Pancreas (tissue), 10 donors: ENCODE measurements at regions not wholly inside any gene's neighbourhood (a gene's known extent, or its start where the extent isn't known, plus 50 kb on each side); places are given as distances from the start of the nearest gene placed in this dataset.

Experiments
- ATAC-seq, 4 donors: fragments of 200-7000 bp; cut with Tn5 transposase; one replicate each; pipeline versions ENCODE4 v1.8.0 to v1.9.1; 2020; ENCODE audit warnings: mild to moderate bottlenecking in 4 of 4, moderate library complexity in 4 of 4
- DNase-seq, 6 donors: peaks; one replicate each; pipeline ENCODE4 v3.0.0-alpha.2; 2020
- FAIRE-seq: peaks from 2 replicates; lab custom pipeline; 2012; peaks lifted over from hg19 to GRCh38; lab: Jason Lieb, UNC
- H3K27ac ChIP-seq, 4 donors: fragments of 200-600 bp; sonication (generic); 1 replicate in 3 of 4; 2 replicates in 1 of 4; pipeline versions ENCODE4 v1.5.0 to v1.8.0; 2020
- H3K27me3 ChIP-seq, 4 donors: fragments of 200-600 bp; one replicate each; pipeline ENCODE4 v1.8.0; 2021
- H3K36me3 ChIP-seq, 3 donors: fragments of 200-600 bp; sonication (generic) in 1 of 3; one replicate each; pipeline versions ENCODE4 v1.5.0 to v1.8.0; 2020 to 2021
- H3K4me1 ChIP-seq, 3 donors: fragments of 200-600 bp; one replicate each; pipeline ENCODE4 v1.8.0; 2021
- H3K4me3 ChIP-seq, 4 donors: fragments of 200-600 bp; sonication (generic) in 2 of 4; one replicate each; pipeline versions ENCODE4 v1.5.0 to v1.8.0; 2020 to 2021
- H3K9me3 ChIP-seq, 4 donors: fragments of 200-600 bp; one replicate each; pipeline ENCODE4 v1.8.0; 2021
- WGBS, 2 donors: extraction: QIAGEN DNeasy Blood & Tissue Kit; methylation state at CpG; one replicate each; pipeline ENCODE4 v1.1.7; 2013; 5-methylcytosine and 5-hydroxymethylcytosine counted together
- intact Hi-C, 3 donors: fragments of 100-400 bp; cut with DNase I; formaldehyde crosslinking; loops; one replicate each; pipeline versions ENCODE4 v1.11.1 to v1.14.2; 2022
- TF ChIP-seq, protein P1 (sequence below), 4 donors: fragments of 200-600 bp; sonication (generic) in 3 of 4; IDR thresholded peaks; one replicate each; pipeline versions ENCODE4 v1.5.0 to v1.8.0; 2021; ENCODE audit warnings: antibody characterized with exemption in 4 of 4
- donor health status: healthy with polysubstance abuse.
- donor health status: DM: no; HTN: no; CAD: no; lungs with moderate emphysema.
- donor health status: DM: no; HTN: no; CAD: no.
- donor health status: control.
- donor health status: control.
- donor health status: Bipolar disorder and iron deficiency.
- donor health status: DM: yes; HTN: yes; CAD: no.
- donor health status: DM: no; HTN: no; CAD: no.
- donor health status: DM: no; HTN: no; CAD: no.
- donor health status: DM: yes; HTN: yes; CAD: no.

DNA sequence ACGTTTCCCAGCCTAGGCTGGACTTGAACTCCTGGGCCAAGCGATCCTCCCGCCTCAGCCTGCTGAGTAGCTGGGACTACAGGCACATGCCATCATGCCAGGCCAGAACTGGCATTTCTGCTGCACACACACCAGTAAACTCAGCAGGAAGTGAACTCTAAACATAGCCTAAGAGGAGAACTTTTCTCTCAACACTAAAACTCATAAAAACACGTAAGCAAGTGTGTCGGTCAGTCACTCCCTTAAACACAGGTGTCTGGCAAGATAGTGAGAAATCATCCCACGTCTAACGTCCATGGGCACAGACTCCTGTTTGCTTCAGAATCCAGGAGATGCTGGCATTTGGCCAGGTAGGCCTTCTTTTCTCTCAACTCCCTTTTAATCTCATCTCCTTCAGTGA, 104.8 kb downstream of the RPL27A start:
- Histone ChIP-seq H3K36me3 (no peaks in the 10 kb centered on the region), H3K27me3 (no peaks in the 10 kb centered on the region), H3K9me3 (no peaks in the 10 kb centered on the region), H3K27ac (no peak overlapping the region), H3K4me3 (no peak overlapping the region), H3K4me1 (peaks cover 3 to 31% (median 18%) of the 10 kb centered on the region in 3 donors)
- TF ChIP-seq, protein P1, sequence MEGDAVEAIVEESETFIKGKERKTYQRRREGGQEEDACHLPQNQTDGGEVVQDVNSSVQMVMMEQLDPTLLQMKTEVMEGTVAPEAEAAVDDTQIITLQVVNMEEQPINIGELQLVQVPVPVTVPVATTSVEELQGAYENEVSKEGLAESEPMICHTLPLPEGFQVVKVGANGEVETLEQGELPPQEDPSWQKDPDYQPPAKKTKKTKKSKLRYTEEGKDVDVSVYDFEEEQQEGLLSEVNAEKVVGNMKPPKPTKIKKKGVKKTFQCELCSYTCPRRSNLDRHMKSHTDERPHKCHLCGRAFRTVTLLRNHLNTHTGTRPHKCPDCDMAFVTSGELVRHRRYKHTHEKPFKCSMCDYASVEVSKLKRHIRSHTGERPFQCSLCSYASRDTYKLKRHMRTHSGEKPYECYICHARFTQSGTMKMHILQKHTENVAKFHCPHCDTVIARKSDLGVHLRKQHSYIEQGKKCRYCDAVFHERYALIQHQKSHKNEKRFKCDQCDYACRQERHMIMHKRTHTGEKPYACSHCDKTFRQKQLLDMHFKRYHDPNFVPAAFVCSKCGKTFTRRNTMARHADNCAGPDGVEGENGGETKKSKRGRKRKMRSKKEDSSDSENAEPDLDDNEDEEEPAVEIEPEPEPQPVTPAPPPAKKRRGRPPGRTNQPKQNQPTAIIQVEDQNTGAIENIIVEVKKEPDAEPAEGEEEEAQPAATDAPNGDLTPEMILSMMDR (IDR thresholded peaks at IDR 0.05), result no peak
- DNase-seq, result no peak
- 44 to 49% methylated on average over 7 of the region's 7 CpGs for WGBS, 2 donors
- no peak for FAIRE-seq
- ATAC-seq, result peak; percentile 27 to 40 (median 32)
- intact Hi-C loops, result no loop called here

DNA sequence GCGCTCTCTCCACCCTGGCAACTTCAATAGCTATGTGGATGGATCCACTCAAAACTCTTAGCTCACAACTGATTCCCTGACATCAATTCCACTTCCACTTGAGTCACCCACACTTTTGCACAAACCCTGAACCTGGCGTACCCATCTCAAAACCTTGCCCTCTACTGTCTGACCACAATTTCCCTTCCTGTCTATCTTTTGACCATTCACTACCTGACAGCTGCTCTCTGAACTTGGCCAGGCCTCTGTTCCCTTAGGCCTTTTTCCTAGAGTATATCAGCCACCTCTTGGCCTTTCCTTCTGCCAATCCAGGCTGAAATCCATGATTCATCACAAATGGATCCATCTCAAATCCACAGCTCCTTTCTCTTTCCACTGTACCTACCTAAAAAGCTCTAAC, 106.0 kb downstream of the RPL27A start:
- intact Hi-C loops, result no loop called here
- Histone ChIP-seq H3K36me3 (no peaks in the 10 kb centered on the region), H3K27ac (no peak overlapping the region), H3K27me3 (no peaks in the 10 kb centered on the region), H3K4me3 (no peak overlapping the region), H3K4me1 (peaks cover 14 to 44% (median 31%) of the 10 kb centered on the region in 3 donors), H3K9me3 (no peaks in the 10 kb centered on the region)
- ATAC-seq, result no peak
- no peak for DNase-seq
- TF ChIP-seq, protein P1 (IDR thresholded peaks at IDR 0.05), result no peak
- WGBS, 2 donors, result 93 to 98% methylated on average over 2 of the region's 2 CpGs
- no peak for FAIRE-seq

DNA sequence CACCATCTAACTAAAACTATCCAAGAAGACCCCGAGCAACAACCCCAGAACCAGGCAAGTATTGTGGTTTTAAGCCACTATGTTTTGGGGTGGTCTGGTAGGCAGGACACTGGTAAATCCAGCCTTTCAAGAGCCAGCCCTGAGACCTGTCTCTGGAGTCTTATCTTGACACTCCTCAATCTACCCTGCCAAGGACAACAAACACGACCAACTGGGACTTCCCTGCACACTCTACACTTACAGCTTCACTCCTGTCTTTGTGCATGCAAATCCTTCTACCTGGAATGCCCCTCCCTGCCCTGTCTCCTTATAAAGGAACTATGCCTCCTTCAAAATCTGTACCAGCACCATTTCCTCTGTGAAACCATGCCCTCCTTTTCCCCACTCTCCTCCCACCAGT, 107.3 kb downstream of the RPL27A start:
- Histone ChIP-seq H3K4me3 (no peak overlapping the region), H3K27me3 (no peaks in the 10 kb centered on the region), H3K4me1 (peaks cover 23 to 56% (median 37%) of the 10 kb centered on the region in 3 donors), H3K36me3 (no peaks in the 10 kb centered on the region), H3K9me3 (no peaks in the 10 kb centered on the region), H3K27ac (peak overlapping the region in 1 of 4 donors; percentile 23)
- TF ChIP-seq, protein P1 (IDR thresholded peaks at IDR 0.05), result no peak
- ATAC-seq (peak in 3 of 4 donors; percentile 42 to 65 (median 63)), FAIRE-seq (no peak), DNase-seq (peak in 1 of 6 donors; percentile 43)
- intact Hi-C loops, result no loop called here
- WGBS, 2 donors, result 50 to 54% methylated on average over 2 of the region's 2 CpGs

DNA sequence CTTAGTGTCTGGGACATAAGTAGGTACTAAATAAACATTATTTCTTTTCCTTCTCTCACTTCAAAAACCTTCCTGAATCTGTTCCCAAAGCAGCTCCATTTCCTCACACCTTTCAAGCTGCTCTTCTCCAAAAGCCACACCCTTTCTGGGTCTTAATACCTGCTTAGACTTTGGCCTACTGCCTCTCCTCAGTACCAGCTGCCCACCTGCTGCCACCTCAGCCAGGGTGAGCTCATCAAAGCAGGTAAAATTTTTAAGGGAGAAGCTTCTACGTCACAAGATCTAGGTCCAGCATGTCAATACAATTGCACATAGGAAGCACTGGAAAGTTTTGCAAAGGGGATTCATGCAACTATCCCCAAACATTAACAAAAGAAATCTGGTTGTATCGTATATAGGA, 108.4 kb downstream of the RPL27A start:
- no peak for ATAC-seq
- TF ChIP-seq, protein P1 (IDR thresholded peaks at IDR 0.05), result no peak
- Histone ChIP-seq H3K4me1 (peaks cover 23 to 65% (median 45%) of the 10 kb centered on the region in 3 donors), H3K36me3 (no peaks in the 10 kb centered on the region), H3K27me3 (no peaks in the 10 kb centered on the region), H3K4me3 (no peak overlapping the region), H3K27ac (no peak overlapping the region), H3K9me3 (no peaks in the 10 kb centered on the region)
- DNase-seq, result no peak
- intact Hi-C loops, result no loop called here
- 40 to 46% methylated on average over 2 of the region's 2 CpGs for WGBS, 2 donors
- no peak for FAIRE-seq

DNA sequence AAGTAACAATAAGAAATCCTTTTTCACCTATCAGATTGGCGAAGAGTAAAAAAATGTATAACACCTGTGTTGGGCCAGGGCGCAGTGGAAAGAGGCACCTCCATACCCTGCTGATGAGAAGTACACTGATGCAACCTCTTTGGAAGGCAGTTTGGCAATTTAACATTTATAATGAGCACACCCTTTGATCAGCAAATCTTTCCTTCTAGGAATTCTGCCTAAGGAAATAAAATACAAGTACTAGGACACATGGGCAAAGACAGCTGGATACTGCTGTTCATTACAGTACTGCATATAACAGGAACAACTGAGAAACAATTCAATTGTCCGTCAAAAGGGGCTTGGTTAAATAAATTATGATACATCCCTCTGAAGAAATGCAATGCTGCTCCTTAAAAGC, 110.1 kb downstream of the RPL27A start:
- Histone ChIP-seq H3K9me3 (no peaks in the 10 kb centered on the region), H3K27me3 (no peaks in the 10 kb centered on the region), H3K27ac (peak overlapping the region in 2 of 4 donors; percentile 13 to 77), H3K36me3 (no peaks in the 10 kb centered on the region), H3K4me3 (no peak overlapping the region), H3K4me1 (peaks cover 23 to 75% (median 45%) of the 10 kb centered on the region in 3 donors)
- DNase-seq (no peak), ATAC-seq (no peak), FAIRE-seq (no peak)
- TF ChIP-seq, protein P1 (IDR thresholded peaks at IDR 0.05), result no peak
- 75 to 78% methylated on average over 3 of the region's 3 CpGs for WGBS, 2 donors
- intact Hi-C loops, result no loop called here
